Glutamatergic neuron (in vitro differentiated cells): ENCODE measurements at regions not wholly inside any gene's neighbourhood (a gene's known extent, or its start where the extent isn't known, plus 50 kb on each side); places are given as distances from the start of the nearest gene placed in this dataset.
A peak's percentile ranks its signal among the peaks of the same experiment; 100 is the strongest.

Experiments used
- DNase-seq: peaks from one replicate; pipeline ENCODE4 v3.0.0; 2022
- H3K27ac Mint-ChIP-seq: one replicate; pipeline ENCODE4 v1.8.0; 2020; ENCODE audit warnings: mild to moderate bottlenecking, mixed read lengths, inconsistent platforms; ENCODE audit not compliant: unreplicated experiment
- H3K27me3 Mint-ChIP-seq: one replicate; pipeline ENCODE4 v1.8.0; 2020; ENCODE audit warnings: mild to moderate bottlenecking, moderate library complexity, mixed read lengths, inconsistent platforms; ENCODE audit not compliant: unreplicated experiment
- H3K36me3 Mint-ChIP-seq: one replicate; pipeline ENCODE4 v1.8.0; 2020; ENCODE audit warnings: mild to moderate bottlenecking, mixed read lengths, inconsistent platforms; ENCODE audit not compliant: unreplicated experiment
- H3K4me1 Mint-ChIP-seq: one replicate; pipeline ENCODE4 v1.8.0; 2020; ENCODE audit warnings: mild to moderate bottlenecking, low read depth, mixed read lengths, inconsistent platforms; ENCODE audit not compliant: unreplicated experiment
- H3K4me3 Mint-ChIP-seq: one replicate; pipeline ENCODE4 v1.8.0; 2020; ENCODE audit warnings: mild to moderate bottlenecking, mixed read lengths, inconsistent platforms; ENCODE audit not compliant: unreplicated experiment
- H3K9me3 Mint-ChIP-seq: one replicate; pipeline ENCODE4 v1.8.0; 2020; ENCODE audit warnings: mild to moderate bottlenecking, moderate library complexity, mixed read lengths, inconsistent platforms; ENCODE audit not compliant: unreplicated experiment
- TF ChIP-seq, protein P1 (sequence below): fragments of 200-600 bp; sonication (generic); IDR thresholded peaks from one replicate; pipeline ENCODE4 v1.5.0; 2021; ENCODE audit not compliant: partially characterized antibody, unreplicated experiment

DNA sequence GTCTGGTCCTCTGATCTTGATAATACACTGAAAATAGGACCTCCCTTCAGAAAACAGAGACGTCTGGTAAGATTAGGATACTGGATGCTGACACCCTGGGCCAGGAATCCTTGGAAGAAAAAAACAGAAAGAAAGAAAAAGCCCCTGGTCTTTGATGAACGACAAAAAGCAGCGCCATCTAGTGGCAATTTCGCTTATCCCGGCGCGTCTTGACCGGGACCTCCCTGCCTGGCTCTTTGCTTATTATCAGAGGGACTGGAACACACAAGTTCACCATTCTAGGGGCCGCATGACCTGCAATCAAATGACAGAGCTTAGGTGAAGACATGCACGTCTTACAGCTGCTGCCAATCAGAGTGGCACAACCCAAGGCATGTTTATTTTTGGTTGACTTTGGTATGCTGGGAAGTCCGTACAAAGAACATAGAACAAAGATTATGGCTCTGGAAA, 114.9 kb upstream of the NFIB start:
- TF ChIP-seq, protein P1, sequence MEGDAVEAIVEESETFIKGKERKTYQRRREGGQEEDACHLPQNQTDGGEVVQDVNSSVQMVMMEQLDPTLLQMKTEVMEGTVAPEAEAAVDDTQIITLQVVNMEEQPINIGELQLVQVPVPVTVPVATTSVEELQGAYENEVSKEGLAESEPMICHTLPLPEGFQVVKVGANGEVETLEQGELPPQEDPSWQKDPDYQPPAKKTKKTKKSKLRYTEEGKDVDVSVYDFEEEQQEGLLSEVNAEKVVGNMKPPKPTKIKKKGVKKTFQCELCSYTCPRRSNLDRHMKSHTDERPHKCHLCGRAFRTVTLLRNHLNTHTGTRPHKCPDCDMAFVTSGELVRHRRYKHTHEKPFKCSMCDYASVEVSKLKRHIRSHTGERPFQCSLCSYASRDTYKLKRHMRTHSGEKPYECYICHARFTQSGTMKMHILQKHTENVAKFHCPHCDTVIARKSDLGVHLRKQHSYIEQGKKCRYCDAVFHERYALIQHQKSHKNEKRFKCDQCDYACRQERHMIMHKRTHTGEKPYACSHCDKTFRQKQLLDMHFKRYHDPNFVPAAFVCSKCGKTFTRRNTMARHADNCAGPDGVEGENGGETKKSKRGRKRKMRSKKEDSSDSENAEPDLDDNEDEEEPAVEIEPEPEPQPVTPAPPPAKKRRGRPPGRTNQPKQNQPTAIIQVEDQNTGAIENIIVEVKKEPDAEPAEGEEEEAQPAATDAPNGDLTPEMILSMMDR = peak; percentile 89
- Mint-ChIP-seq H3K36me3 (no peaks in the 10 kb centered on the region), H3K27ac (no peak overlapping the region), H3K27me3 (peaks cover 1% of the 10 kb centered on the region), H3K4me1 (peaks cover 2% of the 10 kb centered on the region), H3K9me3 (no peaks in the 10 kb centered on the region), H3K4me3 (no peak overlapping the region)
- DNase-seq = peak; percentile 85

DNA sequence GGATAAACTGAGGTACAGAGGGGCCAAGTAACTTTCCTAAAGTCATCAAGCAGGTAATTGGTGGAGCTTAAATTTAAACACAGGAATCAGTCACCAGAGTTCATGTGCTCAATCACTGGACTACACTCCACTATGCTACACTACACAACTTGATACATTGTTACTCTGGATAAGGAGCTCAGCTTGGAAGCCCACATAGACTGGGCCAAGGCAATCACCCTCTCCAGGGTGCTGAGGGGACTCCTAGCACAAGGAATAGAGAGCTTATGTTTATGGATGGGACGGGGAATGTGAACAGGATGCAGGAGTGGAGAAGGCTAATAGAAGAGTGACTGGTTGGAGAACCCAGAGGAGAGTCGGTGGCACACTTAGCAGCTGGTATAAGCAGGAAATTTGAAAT, 113.5 kb upstream of the NFIB start:
- Mint-ChIP-seq H3K27me3 (peaks cover 1% of the 10 kb centered on the region), H3K4me3 (no peak overlapping the region), H3K36me3 (no peaks in the 10 kb centered on the region), H3K9me3 (no peaks in the 10 kb centered on the region), H3K4me1 (no peaks in the 10 kb centered on the region), H3K27ac (no peak overlapping the region)
- TF ChIP-seq, protein P1 = no peak
- no peak for DNase-seq

DNA sequence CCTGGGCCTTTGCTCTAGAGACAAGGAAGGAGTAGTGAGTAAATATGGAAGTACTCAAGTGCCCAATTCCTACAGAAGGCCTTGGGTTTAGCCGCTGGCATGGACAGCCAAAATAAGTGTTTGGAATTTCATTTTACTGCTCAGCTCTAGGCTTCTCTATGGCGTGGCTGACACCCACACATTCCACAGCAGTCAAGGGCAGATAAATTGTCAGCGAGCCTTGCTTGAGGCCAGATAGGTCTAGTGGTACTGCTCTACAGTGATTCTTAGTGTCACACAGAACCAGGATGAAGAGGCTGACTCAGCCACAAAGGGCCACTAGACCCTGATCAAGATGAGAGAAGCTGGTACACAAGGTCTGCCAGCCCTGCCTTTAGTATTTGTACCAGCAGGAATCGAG, 111.0 kb upstream of the NFIB start:
- no peak for DNase-seq
- Mint-ChIP-seq H3K27me3 (peaks cover 1% of the 10 kb centered on the region), H3K4me1 (no peaks in the 10 kb centered on the region), H3K36me3 (no peaks in the 10 kb centered on the region), H3K9me3 (no peaks in the 10 kb centered on the region), H3K27ac (no peak overlapping the region), H3K4me3 (no peak overlapping the region)
- TF ChIP-seq, protein P1 = no peak

DNA sequence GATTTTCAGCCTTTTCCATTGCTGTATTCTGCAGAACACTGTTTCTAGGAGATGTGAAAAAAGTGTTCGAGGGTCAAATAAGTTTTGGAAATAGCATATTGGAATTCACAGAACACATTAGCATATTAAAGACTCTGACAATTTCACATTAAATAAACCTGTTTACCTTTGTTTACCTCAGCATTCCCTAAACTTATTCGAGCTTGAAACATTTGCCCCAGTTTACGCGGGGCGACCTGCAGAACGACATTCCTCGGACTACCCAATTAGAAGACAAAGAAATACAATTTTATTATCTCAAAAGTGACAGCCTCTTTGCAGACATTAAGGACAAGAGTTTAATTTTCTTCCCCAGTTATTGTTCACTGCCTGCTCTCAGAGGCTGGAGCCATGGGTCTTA, 110.3 kb upstream of the NFIB start:
- no peak for DNase-seq
- no peak overlapping the region for H3K27ac Mint-ChIP-seq
- TF ChIP-seq, protein P1 = no peak
- no peaks in the 10 kb centered on the region for H3K9me3 Mint-ChIP-seq
- H3K4me1 Mint-ChIP-seq = no peaks in the 10 kb centered on the region
- no peaks in the 10 kb centered on the region for H3K36me3 Mint-ChIP-seq
- peaks cover 3% of the 10 kb centered on the region for H3K27me3 Mint-ChIP-seq
- H3K4me3 Mint-ChIP-seq = no peak overlapping the region

DNA sequence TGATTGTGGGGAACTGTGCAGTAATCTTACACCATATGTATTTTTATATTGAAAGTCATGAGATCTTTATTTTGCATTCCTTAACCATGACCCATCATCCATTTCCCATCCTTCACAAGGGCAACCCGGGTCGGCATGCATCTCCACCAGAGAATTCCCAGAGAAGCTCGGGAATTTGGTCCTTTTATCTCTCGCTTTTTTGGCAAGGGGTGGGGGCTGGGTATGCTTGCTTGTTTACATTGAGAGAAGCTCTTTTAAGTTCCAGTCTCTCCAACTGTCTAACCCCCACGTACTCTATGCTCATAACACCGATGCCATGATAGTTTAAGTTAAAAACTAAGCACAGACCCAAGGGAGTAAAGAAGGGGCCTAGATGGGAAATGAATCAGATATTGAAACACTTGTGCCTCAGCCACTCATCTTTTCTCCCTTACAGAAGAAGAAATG, 109.9 kb upstream of the NFIB start:
- Mint-ChIP-seq H3K27me3 (peaks cover 3% of the 10 kb centered on the region), H3K4me3 (no peak overlapping the region), H3K9me3 (no peaks in the 10 kb centered on the region), H3K4me1 (no peaks in the 10 kb centered on the region), H3K27ac (no peak overlapping the region), H3K36me3 (no peaks in the 10 kb centered on the region)
- TF ChIP-seq, protein P1 = no peak
- no peak for DNase-seq
